PC-9 (cell line): ENCODE measurements at regions not wholly inside any gene's neighbourhood (a gene's known extent, or its start where the extent isn't known, plus 50 kb on each side); places are given as distances from the start of the nearest gene placed in this dataset.

Experiments used
- BruUV-seq: library from RNA; stranded (reverse); fragments of 400-500 nt; replicated peaks from 2 replicates; lab custom pipeline; 2021; lab: Mats Ljungman, UMichigan
- CTCF ChIA-PET: fragments of 300-600 bp; sonication (Branson Sonifier 250); formaldehyde crosslinking; loops from one replicate; lab custom pipeline; 2022; ENCODE audit warnings: antibody characterized with exemption; lab: Charles Lee
- POLR2A ChIA-PET: fragments of 300-600 bp; sonication (Branson Sonifier 250); formaldehyde crosslinking; loops from one replicate; lab custom pipeline; 2022; ENCODE audit warnings: antibody characterized with exemption; ENCODE audit not compliant: unreplicated experiment; lab: Charles Lee
- DNase-seq, 2 experiments: peaks; one replicate each; pipeline versions ENCODE4 v3.0.0 to v3.0.0-alpha.2; 2015 to 2022; ENCODE audit warnings: mixed read lengths in 1 of 2
- H2AFZ ChIP-seq: fragments of 200-600 bp; sonication (generic); 2 replicates; pipeline ENCODE4 v1.8.1; 2017; ENCODE audit warnings: antibody characterized with exemption
- H3F3A ChIP-seq: fragments of 200-600 bp; sonication (generic); 2 replicates; pipeline ENCODE4 v1.8.1; 2017; ENCODE audit warnings: antibody characterized with exemption, mild to moderate bottlenecking, low read depth; ENCODE audit not compliant: insufficient read depth
- H3K27ac ChIP-seq: fragments of 200-600 bp; sonication (generic); 2 replicates; pipeline ENCODE4 v1.6.1; 2016; ENCODE audit warnings: mixed run types
- H3K27me3 ChIP-seq: fragments of 200-600 bp; sonication (generic); 2 replicates; pipeline ENCODE4 v1.6.1; 2016; ENCODE audit warnings: low read depth, mixed run types; ENCODE audit not compliant: insufficient read depth
- H3K36me3 ChIP-seq: fragments of 200-600 bp; sonication (generic); 2 replicates; pipeline ENCODE4 v1.6.1; 2016; ENCODE audit warnings: low read depth, mixed run types
- H3K4me1 ChIP-seq: fragments of 200-600 bp; sonication (generic); replicated peaks from 2 replicates; pipeline ENCODE4 v1.6.1; 2016; ENCODE audit warnings: mixed run types; ENCODE audit not compliant: insufficient read depth
- H3K4me2 ChIP-seq: fragments of 200-600 bp; sonication (generic); 2 replicates; pipeline ENCODE4 v1.6.1; 2017; ENCODE audit warnings: mixed run types
- H3K4me3 ChIP-seq: fragments of 200-600 bp; sonication (generic); 2 replicates; pipeline ENCODE4 v1.6.1; 2016; ENCODE audit warnings: mixed run types
- H3K79me2 ChIP-seq: fragments of 200-600 bp; sonication (generic); 2 replicates; pipeline ENCODE4 v1.6.1; 2017; ENCODE audit warnings: low read depth, mixed run types
- H3K9me2 ChIP-seq: fragments of 200-600 bp; sonication (generic); 2 replicates; pipeline ENCODE4 v1.8.1; 2017; ENCODE audit warnings: mild to moderate bottlenecking; ENCODE audit not compliant: insufficient read depth
- H3K9me3 ChIP-seq: fragments of 200-600 bp; sonication (generic); 2 replicates; pipeline ENCODE4 v1.8.1; 2016; ENCODE audit warnings: low read depth; ENCODE audit not compliant: insufficient read depth
- H4K20me1 ChIP-seq: fragments of 200-600 bp; sonication (generic); 2 replicates; pipeline ENCODE4 v1.8.1; 2017; ENCODE audit not compliant: insufficient read depth
- EZH2 ChIP-seq: fragments of 200-600 bp; sonication (generic); IDR thresholded peaks from 2 replicates; pipeline ENCODE4 v1.8.0; 2017; ENCODE audit warnings: antibody characterized with exemption, low read depth
- intact Hi-C: fragments of 100-400 bp; cut with micrococcal nuclease; formaldehyde crosslinking; loops from one replicate; pipeline ENCODE4 v1.10.0; 2022; ENCODE audit not compliant: unreplicated experiment
- TF ChIP-seq, protein P1 (sequence below): fragments of 200-600 bp; sonication (generic); conservative IDR thresholded peaks from 2 replicates; pipeline ENCODE4 v1.6.1; 2017; ENCODE audit warnings: mixed run types, antibody characterized with exemption, mild to moderate bottlenecking, moderate library complexity

GRCh38 chr6:149234051-149234962 is 83.2 kb upstream of the TAB2 start:
- Histone ChIP-seq H3K4me3 (no peak overlapping the region), H3K36me3 (no peaks in the 10 kb centered on the region), H3F3A (peaks cover 38% of the 10 kb centered on the region), H2AFZ (no peak overlapping the region), H3K4me2 (peak overlapping the region; percentile 67), H3K9me2 (no peaks in the 10 kb centered on the region), H3K79me2 (no peaks in the 10 kb centered on the region), H3K27me3 (no peaks in the 10 kb centered on the region), H4K20me1 (no peaks in the 10 kb centered on the region), H3K4me1 (peaks cover 45% of the 10 kb centered on the region), H3K27ac (peak overlapping the region; percentile 87), H3K9me3 (peaks cover 12% of the 10 kb centered on the region)
- peak; percentile 19 to 57 for DNase-seq
- CTCF ChIA-PET: no interaction called here
- intact Hi-C loops: loop anchor here (2.0 to 10.0 kb wide), 4 partner anchors 66 to 202 kb away; partner anchors contain the start of gene TAB2
- BruUV-seq: no TSS peak
- TF ChIP-seq, protein P1, sequence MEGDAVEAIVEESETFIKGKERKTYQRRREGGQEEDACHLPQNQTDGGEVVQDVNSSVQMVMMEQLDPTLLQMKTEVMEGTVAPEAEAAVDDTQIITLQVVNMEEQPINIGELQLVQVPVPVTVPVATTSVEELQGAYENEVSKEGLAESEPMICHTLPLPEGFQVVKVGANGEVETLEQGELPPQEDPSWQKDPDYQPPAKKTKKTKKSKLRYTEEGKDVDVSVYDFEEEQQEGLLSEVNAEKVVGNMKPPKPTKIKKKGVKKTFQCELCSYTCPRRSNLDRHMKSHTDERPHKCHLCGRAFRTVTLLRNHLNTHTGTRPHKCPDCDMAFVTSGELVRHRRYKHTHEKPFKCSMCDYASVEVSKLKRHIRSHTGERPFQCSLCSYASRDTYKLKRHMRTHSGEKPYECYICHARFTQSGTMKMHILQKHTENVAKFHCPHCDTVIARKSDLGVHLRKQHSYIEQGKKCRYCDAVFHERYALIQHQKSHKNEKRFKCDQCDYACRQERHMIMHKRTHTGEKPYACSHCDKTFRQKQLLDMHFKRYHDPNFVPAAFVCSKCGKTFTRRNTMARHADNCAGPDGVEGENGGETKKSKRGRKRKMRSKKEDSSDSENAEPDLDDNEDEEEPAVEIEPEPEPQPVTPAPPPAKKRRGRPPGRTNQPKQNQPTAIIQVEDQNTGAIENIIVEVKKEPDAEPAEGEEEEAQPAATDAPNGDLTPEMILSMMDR: no peak
- TF ChIP-seq EZH2: no peak
- POLR2A ChIA-PET: no interaction called here

DNA sequence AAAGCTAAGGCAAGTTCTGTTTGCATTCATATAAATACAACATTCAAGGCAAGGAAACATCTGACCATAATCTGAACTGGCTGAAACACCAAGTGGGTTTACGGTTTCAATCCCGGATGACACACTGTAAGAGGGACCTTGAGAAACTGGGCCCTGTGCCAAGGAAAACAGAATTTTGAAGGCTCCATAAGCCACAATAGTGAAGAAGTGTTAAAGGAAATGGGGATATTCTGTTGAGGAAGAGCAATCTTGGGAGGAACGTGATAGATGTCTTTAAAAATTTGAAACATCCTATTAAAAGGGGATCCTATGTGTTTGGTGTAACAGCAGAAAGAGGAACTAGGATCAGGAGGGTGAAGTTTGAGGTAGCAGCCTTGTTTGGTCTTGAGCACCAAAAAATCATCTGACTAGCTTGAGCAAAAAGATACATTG is 82.4 kb upstream of the TAB2 start:
- H3K79me2 ChIP-seq: no peaks in the 10 kb centered on the region
- POLR2A ChIA-PET: no interaction called here
- H3K27ac ChIP-seq: peak overlapping the region; percentile 87
- TF ChIP-seq, protein P1: no peak
- TF ChIP-seq EZH2: no peak
- no peak overlapping the region; the same call in 1 of the 2 replicates for H2AFZ ChIP-seq
- peaks cover 18% of the 10 kb centered on the region for H3K9me3 ChIP-seq
- H3K4me3 ChIP-seq: no peak overlapping the region
- CTCF ChIA-PET: no interaction called here
- peaks cover 45% of the 10 kb centered on the region for H3K4me1 ChIP-seq
- DNase-seq: peak; percentile 48 to 75
- H3K4me2 ChIP-seq: peak overlapping the region; percentile 67
- no peaks in the 10 kb centered on the region for H3K9me2 ChIP-seq
- peaks cover 38% of the 10 kb centered on the region for H3F3A ChIP-seq
- intact Hi-C loops: loop anchor here (2.0 to 10.0 kb wide), 3 partner anchors 66 to 202 kb away; no protein-coding TSS in a partner anchor
- no peaks in the 10 kb centered on the region for H4K20me1 ChIP-seq
- H3K27me3 ChIP-seq: no peaks in the 10 kb centered on the region
- no peaks in the 10 kb centered on the region for H3K36me3 ChIP-seq
- BruUV-seq: no TSS peak

- CTCF ChIA-PET: no interaction called here
- Histone ChIP-seq H3K4me1 (peaks cover 41% of the 10 kb centered on the region), H2AFZ (no peak overlapping the region), H3K27ac (no peak overlapping the region), H3K9me2 (no peaks in the 10 kb centered on the region), H3K9me3 (peaks cover 28% of the 10 kb centered on the region), H3K79me2 (no peaks in the 10 kb centered on the region), H4K20me1 (no peaks in the 10 kb centered on the region), H3K4me2 (no peak overlapping the region), H3F3A (peaks cover 38% of the 10 kb centered on the region), H3K27me3 (no peaks in the 10 kb centered on the region), H3K4me3 (no peak overlapping the region), H3K36me3 (no peaks in the 10 kb centered on the region)
- no peak for DNase-seq
- BruUV-seq: no TSS peak
- intact Hi-C loops: loop anchor here (10.0 kb wide), 1 partner anchor 198 kb away; no protein-coding TSS in a partner anchor
- no peak for TF ChIP-seq EZH2
- TF ChIP-seq, protein P1: no peak
- POLR2A ChIA-PET: no interaction called here
Measured at GRCh38 chr6:149236589-149236988, 80.9 kb upstream of the TAB2 start.
